Neural progenitor cell (in vitro differentiated cells): ENCODE measurements at regions not wholly inside any gene's neighbourhood (a gene's known extent, or its start where the extent isn't known, plus 50 kb on each side); places are given as distances from the start of the nearest gene placed in this dataset.

Experiments
- EZH2 ChIP-seq: fragments of 200-600 bp; sonication (generic); IDR thresholded peaks from 2 replicates; pipeline ENCODE4 v1.6.1; 2017; ENCODE audit warnings: antibody characterized with exemption, mild to moderate bottlenecking, moderate library complexity
- TF ChIP-seq, protein P1 (sequence below): fragments of 200-600 bp; sonication (generic); IDR thresholded peaks from 2 replicates; pipeline ENCODE4 v1.5.1; 2017; ENCODE audit warnings: antibody characterized with exemption, mild to moderate bottlenecking

- TF ChIP-seq, protein P1, sequence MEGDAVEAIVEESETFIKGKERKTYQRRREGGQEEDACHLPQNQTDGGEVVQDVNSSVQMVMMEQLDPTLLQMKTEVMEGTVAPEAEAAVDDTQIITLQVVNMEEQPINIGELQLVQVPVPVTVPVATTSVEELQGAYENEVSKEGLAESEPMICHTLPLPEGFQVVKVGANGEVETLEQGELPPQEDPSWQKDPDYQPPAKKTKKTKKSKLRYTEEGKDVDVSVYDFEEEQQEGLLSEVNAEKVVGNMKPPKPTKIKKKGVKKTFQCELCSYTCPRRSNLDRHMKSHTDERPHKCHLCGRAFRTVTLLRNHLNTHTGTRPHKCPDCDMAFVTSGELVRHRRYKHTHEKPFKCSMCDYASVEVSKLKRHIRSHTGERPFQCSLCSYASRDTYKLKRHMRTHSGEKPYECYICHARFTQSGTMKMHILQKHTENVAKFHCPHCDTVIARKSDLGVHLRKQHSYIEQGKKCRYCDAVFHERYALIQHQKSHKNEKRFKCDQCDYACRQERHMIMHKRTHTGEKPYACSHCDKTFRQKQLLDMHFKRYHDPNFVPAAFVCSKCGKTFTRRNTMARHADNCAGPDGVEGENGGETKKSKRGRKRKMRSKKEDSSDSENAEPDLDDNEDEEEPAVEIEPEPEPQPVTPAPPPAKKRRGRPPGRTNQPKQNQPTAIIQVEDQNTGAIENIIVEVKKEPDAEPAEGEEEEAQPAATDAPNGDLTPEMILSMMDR, result no peak
- no peak for TF ChIP-seq EZH2
These were observed 63.2 kb upstream of the PTPRR start for GRCh38 chr12:70983692-70984091.
